NCI-H1694 treated with DMSO at 0.1 percent for 48 hours (cell line): ENCODE measurements at regions not wholly inside any gene's neighbourhood (a gene's known extent, or its start where the extent isn't known, plus 50 kb on each side); places are given as distances from the start of the nearest gene placed in this dataset.

Source experiments
- DNase-seq: peaks from one replicate; lab custom pipeline; 2025; lab: John Stamatoyannopoulos, UW

GRCh38 chr2:239467956-239468490, 67.2 kb upstream of the HDAC4 start:
- DNase-seq, result no peak

- DNase-seq, result no peak
Observed at GRCh38 chr2:239467281-239467955, 66.6 kb upstream of the HDAC4 start.

- no peak for DNase-seq
Observed at GRCh38 chr2:239466755-239467271, 66.0 kb upstream of the HDAC4 start.

GRCh38 chr2:239466061-239466754, 65.4 kb upstream of the HDAC4 start:
- DNase-seq, result no peak

GRCh38 chr2:239465017-239466001, 64.5 kb upstream of the HDAC4 start:
- DNase-seq, result no peak

GRCh38 chr2:239464166-239465016, 63.6 kb upstream of the HDAC4 start:
- DNase-seq, result no peak

- DNase-seq, result no peak
Observed at GRCh38 chr2:239463541-239464165, 62.8 kb upstream of the HDAC4 start.

GRCh38 chr2:239462671-239463506, 62.1 kb upstream of the HDAC4 start:
- DNase-seq, result no peak

- no peak for DNase-seq
Observed at GRCh38 chr2:239462191-239462515, 61.3 kb upstream of the HDAC4 start.

GRCh38 chr2:239461291-239462190, 60.7 kb upstream of the HDAC4 start:
- DNase-seq, result no peak

- no peak for DNase-seq
Observed at GRCh38 chr2:239460780-239461179, 60.0 kb upstream of the HDAC4 start.

- DNase-seq, result no peak
Observed at GRCh38 chr2:239459606-239460005, 58.8 kb upstream of the HDAC4 start.

GRCh38 chr2:239459056-239459455, 58.2 kb upstream of the HDAC4 start:
- DNase-seq, result no peak

- no peak for DNase-seq
Observed at GRCh38 chr2:239457586-239458445, 57.0 kb upstream of the HDAC4 start.

- no peak for DNase-seq
Observed at GRCh38 chr2:239456940-239457339, 56.1 kb upstream of the HDAC4 start.

- DNase-seq, result no peak
Observed at GRCh38 chr2:239455436-239456203, 54.8 kb upstream of the HDAC4 start.

GRCh38 chr2:239454507-239454906, 53.7 kb upstream of the HDAC4 start:
- DNase-seq, result no peak
